LNCaP clone FGC (cell line): ENCODE measurements at regions not wholly inside any gene's neighbourhood (a gene's known extent, or its start where the extent isn't known, plus 50 kb on each side); places are given as distances from the start of the nearest gene placed in this dataset.

ENCODE experiments used
- DNase-seq: peaks from one replicate; pipeline ENCODE4 v3.0.0-alpha.2; 2011; ENCODE audit warnings: low read depth
- H3K4me3 ChIP-seq: 2 replicates; pipeline ENCODE4 v1.5.1; 2011; ENCODE audit warnings: mild to moderate bottlenecking, low read depth, low read length, control low read depth
- TF ChIP-seq, protein P1 (sequence below): IDR thresholded peaks from 2 replicates; pipeline ENCODE4 v1.5.1; 2012; ENCODE audit warnings: mild to moderate bottlenecking; ENCODE audit not compliant: control insufficient read depth, insufficient read depth; ENCODE audit errors: extremely low read depth

DNA sequence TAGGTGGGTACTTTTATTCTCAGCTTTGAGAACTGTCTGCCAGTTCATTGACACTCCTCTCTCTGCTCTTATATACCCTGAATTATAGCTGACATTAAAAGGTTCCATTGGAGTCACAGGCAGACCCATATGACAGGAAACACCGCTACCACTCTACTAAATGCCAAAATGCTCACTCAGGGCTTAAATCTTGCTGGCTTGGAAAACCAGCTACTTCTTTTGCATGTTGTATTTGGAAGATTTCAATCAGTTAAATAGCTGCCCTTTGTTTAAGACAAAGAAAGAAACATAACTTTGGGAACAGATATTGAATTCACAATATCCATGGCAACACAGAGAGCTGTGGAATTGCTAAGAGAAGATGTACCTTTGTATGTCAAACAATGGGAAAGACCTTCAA, 876.5 kb downstream of the USP25 start:
- H3K4me3 ChIP-seq: no peak overlapping the region
- DNase-seq: no peak
- TF ChIP-seq, protein P1, sequence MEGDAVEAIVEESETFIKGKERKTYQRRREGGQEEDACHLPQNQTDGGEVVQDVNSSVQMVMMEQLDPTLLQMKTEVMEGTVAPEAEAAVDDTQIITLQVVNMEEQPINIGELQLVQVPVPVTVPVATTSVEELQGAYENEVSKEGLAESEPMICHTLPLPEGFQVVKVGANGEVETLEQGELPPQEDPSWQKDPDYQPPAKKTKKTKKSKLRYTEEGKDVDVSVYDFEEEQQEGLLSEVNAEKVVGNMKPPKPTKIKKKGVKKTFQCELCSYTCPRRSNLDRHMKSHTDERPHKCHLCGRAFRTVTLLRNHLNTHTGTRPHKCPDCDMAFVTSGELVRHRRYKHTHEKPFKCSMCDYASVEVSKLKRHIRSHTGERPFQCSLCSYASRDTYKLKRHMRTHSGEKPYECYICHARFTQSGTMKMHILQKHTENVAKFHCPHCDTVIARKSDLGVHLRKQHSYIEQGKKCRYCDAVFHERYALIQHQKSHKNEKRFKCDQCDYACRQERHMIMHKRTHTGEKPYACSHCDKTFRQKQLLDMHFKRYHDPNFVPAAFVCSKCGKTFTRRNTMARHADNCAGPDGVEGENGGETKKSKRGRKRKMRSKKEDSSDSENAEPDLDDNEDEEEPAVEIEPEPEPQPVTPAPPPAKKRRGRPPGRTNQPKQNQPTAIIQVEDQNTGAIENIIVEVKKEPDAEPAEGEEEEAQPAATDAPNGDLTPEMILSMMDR: no peak

DNA sequence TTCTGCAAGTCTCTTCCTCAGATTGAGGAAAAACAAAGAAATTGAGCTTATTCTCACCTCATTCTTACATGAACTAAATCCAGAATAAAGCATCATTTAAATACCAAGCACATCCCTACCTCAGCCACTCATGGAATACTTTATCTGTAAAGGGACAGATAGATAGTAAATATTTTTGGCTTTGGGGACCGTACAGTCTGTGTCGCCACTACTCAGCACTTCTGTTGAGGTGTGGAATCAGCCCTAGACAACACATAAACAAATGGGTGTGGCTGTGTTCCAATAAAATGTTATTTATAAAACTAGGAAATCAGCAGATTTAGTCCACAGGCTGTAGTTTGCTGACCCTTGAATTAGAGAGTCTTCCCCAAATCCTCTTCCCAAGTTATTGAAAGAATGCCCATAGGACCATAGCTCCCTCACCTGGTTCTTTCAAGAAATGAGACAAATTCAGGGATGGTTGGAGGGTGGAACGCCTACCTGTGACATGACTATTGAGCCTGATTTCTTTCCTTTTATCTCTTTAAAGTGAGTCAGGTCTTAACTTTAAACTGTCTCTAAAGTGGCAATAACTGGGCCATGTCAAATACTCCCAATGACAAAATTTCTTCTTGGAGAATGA, 878.5 kb downstream of the USP25 start:
- no peak for DNase-seq
- TF ChIP-seq, protein P1: peak; percentile 21; the same call in 1 of the 2 replicates
- no peak overlapping the region for H3K4me3 ChIP-seq

DNA sequence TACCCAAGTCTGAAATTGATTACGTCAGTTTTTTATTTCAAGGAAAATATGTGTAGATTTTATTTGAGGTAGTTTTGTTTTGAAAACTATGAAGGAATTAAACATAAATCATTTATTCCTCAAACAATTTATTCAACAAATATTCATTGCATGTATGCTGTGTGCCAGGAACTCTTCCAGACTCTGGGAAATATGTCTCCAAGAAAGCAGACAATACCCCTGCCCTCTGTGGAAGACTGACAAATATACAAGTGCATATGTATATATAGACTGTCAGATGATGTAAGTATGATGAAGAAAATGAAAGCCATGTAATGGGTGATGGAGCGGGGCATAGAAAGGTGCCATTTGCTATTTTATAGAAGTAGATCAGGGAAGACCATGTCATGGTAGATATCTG, 889.5 kb downstream of the USP25 start:
- no peak for DNase-seq
- TF ChIP-seq, protein P1: no peak
- H3K4me3 ChIP-seq: no peak overlapping the region

DNA sequence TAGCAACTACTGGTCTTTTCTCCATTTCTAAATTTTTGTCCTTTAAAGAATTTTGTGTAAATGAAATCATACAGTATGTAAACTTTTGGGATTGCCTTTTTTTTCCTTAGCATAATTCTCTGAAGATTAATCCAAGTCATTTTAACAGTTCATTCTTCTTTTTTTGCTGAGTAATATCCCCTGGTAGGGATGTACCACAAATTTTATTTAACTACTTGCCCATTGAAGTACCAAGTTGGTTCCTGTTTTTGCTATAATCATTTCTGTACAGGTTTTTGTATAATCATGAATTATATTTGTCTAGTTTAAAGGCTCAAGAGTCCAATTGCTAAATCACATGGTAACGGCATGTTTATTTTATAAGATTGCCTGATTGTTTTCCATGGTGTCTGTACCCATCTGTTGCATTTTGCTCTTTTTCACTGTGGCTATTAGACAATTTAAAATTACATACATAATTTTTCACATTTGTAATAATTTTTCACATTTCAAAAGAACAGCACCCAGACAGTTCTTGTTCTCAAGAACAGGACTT, 891.1 kb downstream of the USP25 start:
- H3K4me3 ChIP-seq: no peak overlapping the region
- TF ChIP-seq, protein P1: no peak
- no peak for DNase-seq

DNA sequence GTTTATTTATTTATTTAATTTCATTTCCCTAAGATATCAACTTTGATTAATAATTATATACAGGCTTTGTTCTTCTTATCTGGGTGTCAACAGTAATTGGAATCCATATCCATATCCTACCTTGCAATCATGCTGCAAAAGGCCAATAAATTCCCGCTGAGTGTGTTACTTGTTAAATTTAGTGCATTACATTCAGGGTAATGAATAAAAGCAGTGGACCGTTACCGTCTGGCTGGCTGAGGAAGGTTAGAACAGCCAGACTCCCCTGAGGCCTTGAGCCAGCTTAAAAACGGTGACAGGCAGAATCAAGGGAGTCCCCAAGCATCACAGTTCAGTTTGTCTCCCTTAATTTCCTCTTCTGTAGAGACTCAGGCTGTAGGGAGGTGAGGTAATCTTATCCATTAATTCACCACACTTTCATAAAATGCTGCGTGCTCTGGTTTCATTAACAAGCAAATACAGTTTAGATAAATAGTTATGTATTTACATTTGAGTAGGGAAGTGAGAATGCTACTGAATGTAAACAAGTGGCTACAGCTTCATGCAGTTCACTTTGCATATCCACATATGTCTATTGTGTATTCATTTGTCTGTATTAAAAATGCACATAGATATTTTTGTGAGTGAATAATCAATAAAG, 888.2 kb upstream of the CXADR start:
- DNase-seq: no peak
- no peak overlapping the region for H3K4me3 ChIP-seq
- TF ChIP-seq, protein P1: no peak

DNA sequence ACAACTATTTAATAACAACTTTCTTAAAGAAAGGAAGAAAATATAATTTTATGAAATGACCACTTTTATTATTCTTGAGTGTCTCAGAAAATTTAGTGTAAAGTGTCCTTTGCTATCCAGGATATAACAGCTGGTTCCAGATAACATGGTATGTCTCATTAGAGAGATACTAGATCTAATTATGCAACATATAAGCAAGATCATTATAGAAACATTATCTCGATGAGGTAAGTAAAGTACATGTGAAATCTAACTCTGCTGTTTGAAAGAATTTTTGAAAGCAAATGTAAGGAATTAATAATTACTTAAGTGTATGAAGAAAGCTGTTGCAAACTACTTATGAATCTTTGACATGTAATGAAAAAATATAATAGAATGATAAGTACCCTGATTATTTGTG, 887.4 kb upstream of the CXADR start:
- H3K4me3 ChIP-seq: no peak overlapping the region
- no peak for DNase-seq
- TF ChIP-seq, protein P1: no peak
